ENCODE measurements at regions not wholly inside any gene's neighbourhood (a gene's known extent, or its start where the extent isn't known, plus 50 kb on each side); places are given as distances from the start of the nearest gene placed in this dataset.

GRCh38 chr6:4531406-4531805 lies 244.8 kb upstream of the CDYL start:
- no peaks in the 10 kb centered on the region for H3K4me1 ChIP-seq
- no peaks in the 10 kb centered on the region for H3K36me3 ChIP-seq
- H3K27me3 ChIP-seq = no peaks in the 10 kb centered on the region
- intact Hi-C loops (cut with DNase I) = no loop called here
- no peaks in the 10 kb centered on the region for H3K9me3 ChIP-seq
- H3K4me3 ChIP-seq (replicated peaks in 1 of 3) = no peak overlapping the region
- 66 to 70% methylated on average over 1 of the region's 1 CpG for WGBS, 2 donors
- H3K27ac ChIP-seq = no peak overlapping the region
- TF ChIP-seq POLR2A (IDR thresholded peaks at IDR 0.05) (no peak), CTCF (IDR thresholded peaks at IDR 0.05) (no peak)
- no peak for DNase-seq

GRCh38 chr6:4522453-4522852 lies 253.8 kb upstream of the CDYL start:
- 78 to 80% methylated on average over 7 of the region's 7 CpGs for WGBS, 2 donors
- no peak overlapping the region for H3K27ac ChIP-seq
- intact Hi-C loops (cut with DNase I) = no loop called here

GRCh38 chr6:4521070-4521469 lies 255.1 kb upstream of the CDYL start:
- Histone ChIP-seq H3K9me3 (no peaks in the 10 kb centered on the region), H3K4me1 (no peaks in the 10 kb centered on the region), H3K36me3 (no peaks in the 10 kb centered on the region), H3K27ac (no peak overlapping the region), H3K4me3 (replicated peaks in 1 of 3) (no peak overlapping the region), H3K27me3 (no peaks in the 10 kb centered on the region)
- 76 to 81% methylated on average over 6 of the region's 6 CpGs for WGBS, 2 donors
- TF ChIP-seq CTCF (IDR thresholded peaks at IDR 0.05) = no peak
- TF ChIP-seq POLR2A (IDR thresholded peaks at IDR 0.05) = no peak
- intact Hi-C loops (cut with DNase I) = no loop called here
- DNase-seq = no peak

More at GRCh38 chr6:4522453-4522852, 253.8 kb upstream of the CDYL start:
- Histone ChIP-seq H3K36me3 (no peaks in the 10 kb centered on the region), H3K9me3 (no peaks in the 10 kb centered on the region), H3K4me3 (replicated peaks in 1 of 3) (no peak overlapping the region), H3K4me1 (no peaks in the 10 kb centered on the region), H3K27me3 (no peaks in the 10 kb centered on the region)
- DNase-seq = no peak
- TF ChIP-seq CTCF (IDR thresholded peaks at IDR 0.05) (no peak), POLR2A (IDR thresholded peaks at IDR 0.05) (no peak)

- 88 to 90% methylated on average over 2 of the region's 2 CpGs for WGBS, 2 donors
- H3K27me3 ChIP-seq = no peaks in the 10 kb centered on the region
- H3K9me3 ChIP-seq = no peaks in the 10 kb centered on the region
- intact Hi-C loops (cut with DNase I) = no loop called here
- no peak for DNase-seq
- no peak overlapping the region for H3K4me3 ChIP-seq (replicated peaks in 1 of 3)
- H3K27ac ChIP-seq = no peak overlapping the region
- no peaks in the 10 kb centered on the region for H3K36me3 ChIP-seq
- TF ChIP-seq POLR2A (IDR thresholded peaks at IDR 0.05) = no peak
- no peak for TF ChIP-seq CTCF (IDR thresholded peaks at IDR 0.05)
- H3K4me1 ChIP-seq = no peaks in the 10 kb centered on the region
Measured at GRCh38 chr6:4518506-4518905, 257.7 kb upstream of the CDYL start.

- H3K27me3 ChIP-seq = no peaks in the 10 kb centered on the region
- no peaks in the 10 kb centered on the region for H3K4me1 ChIP-seq
- DNase-seq = no peak
- TF ChIP-seq POLR2A (IDR thresholded peaks at IDR 0.05) = no peak
- TF ChIP-seq CTCF (IDR thresholded peaks at IDR 0.05) = no peak
- intact Hi-C loops (cut with DNase I) = no loop called here
- no peak overlapping the region for H3K4me3 ChIP-seq (replicated peaks in 1 of 3)
- WGBS, 2 donors = 71 to 74% methylated on average over 5 of the region's 5 CpGs
- no peaks in the 10 kb centered on the region for H3K9me3 ChIP-seq
- H3K36me3 ChIP-seq = no peaks in the 10 kb centered on the region
- no peak overlapping the region for H3K27ac ChIP-seq
Measured at GRCh38 chr6:4516206-4516605, 260.0 kb upstream of the CDYL start.
